ENCODE measurements at regions not wholly inside any gene's neighbourhood (a gene's known extent, or its start where the extent isn't known, plus 50 kb on each side); places are given as distances from the start of the nearest gene placed in this dataset.

DNA sequence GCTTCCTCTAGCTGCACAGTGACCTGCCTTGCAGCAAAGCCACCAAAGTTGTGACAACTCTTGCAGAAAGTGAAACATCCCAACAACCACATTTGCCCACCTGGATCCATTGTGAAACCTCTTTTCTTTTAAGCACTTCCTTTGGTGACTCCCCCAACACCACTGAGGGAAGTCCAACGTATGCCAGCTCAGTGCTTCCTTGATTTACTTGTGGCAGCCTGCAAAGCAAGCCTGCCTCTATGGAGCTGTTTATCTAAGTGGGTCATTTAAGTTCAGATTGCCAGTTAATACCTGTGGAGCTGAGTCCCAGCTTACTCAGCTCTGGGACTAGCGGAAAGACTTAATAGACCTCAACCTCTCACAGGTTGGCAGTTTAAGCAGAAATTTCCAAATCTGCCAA, 230.8 kb upstream of the GHITM start:
- no peak for DNase-seq

DNA sequence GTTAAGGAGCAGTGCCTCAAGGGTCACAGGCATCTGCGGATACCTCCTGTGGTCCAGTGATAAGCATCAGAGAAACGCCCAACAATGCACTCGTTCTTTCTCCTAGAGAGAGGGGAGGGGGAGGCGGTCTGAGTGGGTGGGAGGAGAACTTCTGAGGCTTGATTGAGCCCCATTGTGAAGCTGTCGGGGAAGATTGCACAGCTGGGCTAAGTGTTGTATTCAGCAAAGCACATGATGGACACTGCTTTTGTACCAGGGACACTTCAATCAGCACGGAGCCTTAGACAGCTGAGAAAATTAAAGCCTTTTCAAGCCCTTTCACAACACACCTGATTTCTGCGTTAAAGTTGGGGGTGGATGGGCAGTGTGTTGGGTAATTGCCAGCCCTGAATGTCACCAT, 230.3 kb upstream of the GHITM start:
- no peak for DNase-seq

DNA sequence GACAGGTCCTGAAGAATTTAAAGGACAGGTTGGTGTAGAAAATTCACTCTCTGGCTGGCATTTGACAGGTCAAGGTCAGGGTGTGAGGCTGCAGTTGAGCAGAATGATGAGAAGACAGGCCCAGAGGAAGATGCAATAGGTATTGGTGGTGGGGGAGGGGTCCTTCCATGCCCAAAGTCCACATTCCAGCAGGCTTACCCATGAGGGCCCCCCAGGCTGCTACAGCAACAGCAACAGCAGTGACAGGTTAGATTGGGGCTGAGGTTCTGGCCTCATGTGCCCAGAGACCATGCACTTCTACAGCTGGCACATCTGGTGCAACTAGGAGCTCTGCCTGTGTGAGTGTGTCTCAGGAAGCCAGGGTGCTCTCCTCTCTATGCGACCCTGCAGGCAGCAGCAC, 223.5 kb upstream of the GHITM start:
- DNase-seq: no peak

DNA sequence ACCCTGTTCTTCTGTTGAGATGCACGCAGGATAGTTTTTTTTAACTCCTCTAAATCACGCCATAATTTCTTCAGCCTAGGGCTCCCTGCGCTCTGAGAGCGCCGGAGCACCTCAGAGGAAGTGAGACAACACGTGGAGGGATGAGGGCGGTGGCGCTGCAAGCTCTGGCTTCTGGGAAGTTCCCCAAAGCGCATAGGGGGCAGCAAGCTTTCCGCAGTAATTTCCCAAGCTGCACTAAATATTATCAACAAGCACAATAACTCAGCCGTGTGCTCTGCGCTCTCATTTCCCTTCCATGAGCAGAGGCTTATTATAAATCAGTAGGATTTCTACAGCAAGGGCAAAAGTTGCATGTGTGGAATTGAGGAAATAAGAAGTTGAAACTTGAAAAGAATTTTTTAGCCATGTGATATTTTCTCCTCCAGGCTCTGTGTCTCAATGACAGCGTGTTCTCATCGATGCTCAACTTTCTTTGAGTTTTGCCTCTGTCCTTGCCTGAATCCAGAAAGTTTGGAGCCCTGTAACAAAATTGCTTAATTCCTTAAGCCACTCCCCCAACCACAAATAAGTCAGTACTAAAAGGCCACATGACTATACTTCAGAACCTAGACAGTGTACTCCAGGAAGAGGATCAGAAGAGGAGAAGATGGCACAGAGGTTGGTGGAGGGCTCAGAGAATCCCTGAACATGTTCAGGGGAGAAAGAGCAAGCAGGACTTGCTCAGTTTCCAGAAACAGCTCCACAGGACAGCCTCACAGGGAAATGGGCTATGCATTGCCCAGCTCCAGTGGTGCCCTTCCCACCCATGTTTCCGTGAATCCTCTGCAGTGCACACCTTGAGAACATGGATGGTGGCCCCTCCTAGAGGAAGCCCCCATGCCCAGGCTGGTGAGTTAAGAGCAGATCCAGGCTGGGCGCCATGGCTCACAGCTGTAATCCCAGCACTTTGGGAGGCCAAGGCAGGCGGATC, 221.5 kb upstream of the GHITM start:
- no peak for DNase-seq

DNA sequence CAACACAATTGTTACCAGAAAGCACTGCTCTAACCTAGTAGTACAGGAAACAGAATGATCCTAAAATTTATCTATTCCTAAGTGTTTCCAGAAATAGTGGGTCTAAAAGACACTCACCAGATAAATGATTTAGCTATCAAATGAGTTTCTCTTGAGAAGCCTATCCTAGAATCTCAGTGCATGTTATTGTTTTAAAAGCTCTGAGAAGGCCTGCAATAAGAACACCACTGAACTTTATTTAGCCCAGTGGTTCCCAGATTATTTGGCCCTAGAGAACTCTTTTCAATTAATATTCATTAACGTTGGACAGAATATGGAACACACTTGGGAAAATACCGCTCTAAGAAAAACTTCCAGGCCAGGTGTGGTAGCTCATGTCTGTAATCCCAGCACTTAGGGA, 220.1 kb upstream of the GHITM start:
- no peak for DNase-seq

DNA sequence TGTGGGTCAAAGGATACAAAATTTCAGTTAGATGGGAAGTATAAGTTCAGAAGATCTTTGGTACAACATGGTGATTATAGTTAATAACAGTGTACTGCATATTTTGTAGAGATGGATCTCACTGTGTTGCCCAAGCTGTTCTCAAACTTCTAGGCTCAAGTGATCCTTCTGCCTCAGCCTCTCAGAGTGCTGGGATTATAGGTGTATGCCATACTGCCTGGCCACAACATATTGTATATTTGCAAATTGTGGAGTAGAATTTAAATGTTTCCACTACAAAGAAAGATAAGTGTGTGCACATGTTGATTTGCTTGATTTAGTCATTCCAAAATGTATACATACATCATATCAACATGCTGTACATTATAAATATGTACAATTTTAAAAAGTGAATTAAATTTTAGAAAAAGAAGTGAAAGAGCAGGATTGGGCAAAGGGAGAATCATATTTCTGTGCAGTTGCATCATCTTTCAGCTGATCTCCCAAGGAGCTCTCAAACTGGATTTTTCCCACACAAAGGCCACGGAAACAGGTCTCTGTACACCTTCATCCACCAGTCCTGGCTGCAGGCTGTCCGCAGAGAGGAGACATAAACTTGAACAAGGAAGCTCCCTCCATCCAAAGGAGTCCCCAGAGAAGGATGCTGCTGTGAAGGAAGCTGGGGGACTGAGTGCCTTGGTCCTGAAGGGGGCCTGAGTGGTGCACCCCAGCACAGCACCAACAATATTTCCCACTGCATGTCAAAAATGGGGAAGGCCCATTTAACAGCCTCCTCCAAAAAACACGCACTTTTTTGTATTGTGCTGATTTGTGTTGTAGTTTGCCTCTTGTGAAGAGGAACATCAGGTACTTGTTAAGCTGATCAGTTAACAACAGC, 217.1 kb upstream of the GHITM start:
- no peak for DNase-seq

DNA sequence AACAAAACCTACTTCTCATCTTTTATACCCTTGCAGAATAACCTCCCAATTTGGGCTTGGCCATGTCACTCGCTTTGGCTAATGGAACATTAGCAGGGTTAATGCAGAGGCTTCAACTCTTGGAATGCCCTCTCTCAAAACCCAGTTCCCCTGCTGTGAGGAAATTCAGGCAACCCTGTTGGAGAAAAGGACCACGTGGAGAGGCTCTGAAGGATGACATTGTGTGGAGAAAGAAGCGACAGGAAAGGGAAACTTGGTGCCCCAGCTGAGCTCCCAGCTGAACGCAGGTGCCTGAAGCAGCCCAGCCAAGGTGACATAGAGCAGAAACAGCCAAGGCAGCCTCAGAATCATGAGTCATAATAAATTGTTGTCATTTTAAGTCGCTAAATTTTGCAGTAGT, 214.2 kb upstream of the GHITM start:
- no peak for DNase-seq

DNA sequence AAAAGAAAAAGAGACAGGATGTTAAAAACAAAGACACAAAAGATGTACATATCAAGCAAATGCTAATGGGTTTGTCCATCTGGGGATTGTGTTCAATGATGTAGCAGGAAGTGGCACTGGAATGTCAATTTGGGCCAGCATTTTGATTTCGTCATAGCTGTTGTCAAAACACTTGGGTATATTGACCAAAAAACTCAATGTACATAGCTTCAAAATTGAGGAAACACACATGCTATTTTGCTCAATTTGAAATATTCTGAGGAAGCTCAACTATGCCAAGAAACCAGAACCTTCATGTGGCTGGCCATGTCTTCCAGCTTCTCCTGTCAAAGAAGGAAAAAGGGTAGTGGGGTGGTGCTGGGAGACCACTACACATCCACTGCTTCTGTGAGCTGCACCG, 212.7 kb upstream of the GHITM start:
- no peak for DNase-seq

DNA sequence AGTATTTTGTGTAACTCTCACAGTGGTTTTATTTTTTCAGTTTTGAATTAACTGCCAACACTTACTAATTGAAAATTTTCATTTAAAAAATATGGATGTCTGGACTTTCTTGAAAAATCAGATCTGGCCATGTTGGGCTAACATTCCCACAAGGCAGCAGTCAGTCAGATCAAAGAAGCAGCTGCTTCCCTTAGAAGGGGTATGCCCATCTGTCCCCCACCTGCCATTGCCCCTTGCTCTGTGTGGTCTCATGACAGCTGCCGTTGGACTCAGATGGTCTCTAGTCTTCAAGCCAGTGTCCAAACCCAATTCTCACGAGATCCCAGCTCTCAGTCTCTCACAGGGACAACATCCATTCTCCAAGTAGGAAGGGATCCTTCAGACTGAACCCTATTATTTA, 212.1 kb upstream of the GHITM start:
- no peak for DNase-seq

DNA sequence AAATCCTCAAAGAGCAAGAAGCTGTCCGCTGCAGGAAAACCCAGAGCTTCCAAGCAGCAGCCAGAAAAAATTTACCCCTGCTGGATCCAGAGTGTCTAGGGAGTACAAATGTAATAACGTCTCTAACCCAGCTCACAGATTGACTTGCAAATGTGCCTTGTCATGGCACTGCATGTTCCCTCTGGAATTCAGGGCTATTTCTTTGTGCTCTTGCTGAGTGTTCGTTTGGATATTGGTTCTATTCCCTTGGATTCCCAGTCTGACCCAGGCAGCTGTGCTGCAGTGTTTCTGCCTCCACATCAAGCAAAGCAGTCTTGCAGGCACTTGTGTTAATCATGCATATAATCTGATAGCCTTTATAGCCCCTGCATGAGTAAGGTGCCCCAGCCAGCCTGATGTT, 209.9 kb upstream of the GHITM start:
- DNase-seq: no peak

DNA sequence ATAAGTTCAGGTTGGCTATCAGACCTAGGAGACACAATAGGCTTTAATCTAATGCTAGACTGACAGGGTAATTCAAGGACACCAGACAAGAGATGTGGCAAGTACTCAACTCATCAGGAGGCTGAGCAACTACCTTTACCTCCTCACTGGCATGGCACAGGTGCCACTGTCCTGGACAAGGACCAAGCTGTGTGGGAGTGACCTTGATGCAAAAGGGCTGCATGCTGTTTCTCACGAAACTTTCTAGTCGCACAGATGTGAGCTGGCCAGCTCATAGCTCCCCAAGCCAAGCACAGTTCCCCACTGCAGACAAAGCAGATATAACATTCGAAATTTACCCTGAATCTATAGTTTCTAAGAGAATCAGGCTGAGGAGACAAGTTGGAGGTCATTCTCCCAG, 207.6 kb upstream of the GHITM start:
- no peak for DNase-seq

DNA sequence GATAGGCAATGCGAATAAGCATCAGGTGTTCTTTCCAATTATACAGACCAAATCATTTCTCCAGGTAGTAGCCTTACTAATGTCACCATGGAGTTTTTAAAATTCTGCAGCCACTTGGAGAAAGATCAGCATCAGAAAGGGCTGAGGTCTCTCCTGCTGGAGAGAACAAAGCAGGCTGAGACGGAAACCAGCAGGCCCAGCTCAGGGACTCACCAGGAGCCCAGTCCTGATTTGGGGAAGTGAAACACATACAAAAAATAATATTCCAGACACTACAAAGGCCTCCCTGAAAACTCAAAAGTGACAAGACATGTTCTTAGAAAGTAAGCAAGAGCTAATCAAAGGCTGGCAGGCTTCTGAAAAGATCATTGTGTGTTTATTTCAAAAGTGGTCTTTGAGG, 207.1 kb upstream of the GHITM start:
- no peak for DNase-seq

DNA sequence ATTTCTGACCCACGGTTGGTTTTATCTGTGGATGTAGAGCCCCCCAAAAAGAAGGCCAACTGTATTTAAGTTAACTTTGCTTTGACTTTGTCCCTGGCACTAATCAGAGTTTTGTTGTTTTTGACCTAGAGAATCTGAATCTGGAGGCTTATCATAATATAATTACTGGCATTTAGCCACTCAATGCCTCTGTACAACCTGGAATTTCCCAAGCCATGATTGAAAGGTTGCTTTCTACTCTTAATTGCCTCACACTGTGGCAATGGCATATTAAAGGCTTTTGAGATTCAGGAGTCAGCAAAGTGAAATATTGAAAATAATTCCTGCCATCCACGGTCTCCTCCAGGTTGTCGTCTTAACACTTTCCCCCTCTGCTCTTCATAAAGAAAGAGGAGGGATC, 205.2 kb upstream of the GHITM start:
- DNase-seq: no peak

DNA sequence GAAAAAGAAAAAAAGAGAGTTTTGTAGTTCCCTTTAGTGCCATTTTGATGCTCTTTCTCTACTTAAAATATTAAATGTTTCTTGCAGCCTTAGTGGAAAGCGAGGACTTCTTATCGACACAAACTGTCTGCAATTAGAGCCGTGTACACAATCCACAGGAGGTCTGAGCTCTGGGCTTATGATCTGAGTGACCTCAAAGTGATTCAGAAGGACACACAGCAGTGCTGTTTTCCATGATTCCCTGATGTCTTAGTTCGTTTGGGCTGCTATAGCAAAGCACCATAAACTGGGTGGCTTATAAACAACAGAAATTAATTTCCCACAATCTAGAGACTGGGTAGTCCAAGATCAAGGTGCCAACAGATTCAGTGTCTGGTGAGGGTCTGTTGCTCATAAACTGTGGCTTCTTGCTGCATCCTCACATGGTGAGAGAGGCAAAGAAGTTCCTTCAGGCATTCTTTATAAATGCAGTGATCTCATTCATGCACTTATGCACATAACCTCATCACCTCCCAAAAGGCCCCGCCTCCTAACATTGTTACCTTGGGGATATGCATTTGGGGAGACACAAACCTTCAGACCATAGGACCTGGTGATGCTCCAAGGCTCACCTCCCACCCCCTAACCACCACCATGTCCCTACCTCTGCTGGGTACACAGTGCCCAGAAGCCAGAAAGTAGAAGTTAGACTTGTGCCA, 204.5 kb upstream of the GHITM start:
- no peak for DNase-seq

DNA sequence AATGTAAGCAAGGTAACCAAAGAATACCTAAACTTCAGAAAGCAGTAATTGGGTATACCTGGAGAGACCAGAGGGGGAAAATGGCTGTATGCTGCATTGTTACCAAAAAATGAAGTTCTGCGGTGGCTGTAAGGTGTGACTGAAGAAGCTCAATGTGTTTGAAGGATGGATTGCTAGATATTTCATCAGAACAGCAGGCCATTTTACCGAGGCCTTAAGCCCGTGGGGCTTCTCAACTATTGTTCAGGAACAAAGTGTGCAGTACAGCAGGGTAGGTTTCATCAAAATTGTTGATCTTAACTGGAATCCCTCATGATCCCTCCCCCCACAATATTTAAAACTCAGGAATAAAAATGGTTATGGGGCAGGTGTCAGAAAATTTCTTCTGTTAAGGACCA, 204.0 kb upstream of the GHITM start:
- DNase-seq: no peak

DNA sequence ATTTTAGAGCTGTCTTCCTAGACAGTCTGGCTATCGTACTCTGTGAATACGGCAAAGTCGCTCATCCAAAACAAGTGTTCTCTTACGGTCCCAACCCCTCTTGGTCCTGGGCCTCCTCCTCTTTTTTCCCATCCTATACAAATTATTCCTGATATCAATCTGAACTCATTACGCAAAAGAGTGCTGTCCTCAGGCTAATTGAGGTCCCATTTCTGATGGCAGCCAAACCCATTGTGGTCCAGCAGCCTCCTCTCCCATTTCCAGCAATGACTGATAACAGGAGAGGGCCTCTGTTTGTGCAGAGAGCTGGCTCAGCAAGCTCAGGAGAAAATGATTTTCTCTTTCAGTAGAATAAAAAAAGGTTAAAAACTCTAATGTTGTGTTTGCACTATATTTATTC, 203.4 kb upstream of the GHITM start:
- DNase-seq: no peak

DNA sequence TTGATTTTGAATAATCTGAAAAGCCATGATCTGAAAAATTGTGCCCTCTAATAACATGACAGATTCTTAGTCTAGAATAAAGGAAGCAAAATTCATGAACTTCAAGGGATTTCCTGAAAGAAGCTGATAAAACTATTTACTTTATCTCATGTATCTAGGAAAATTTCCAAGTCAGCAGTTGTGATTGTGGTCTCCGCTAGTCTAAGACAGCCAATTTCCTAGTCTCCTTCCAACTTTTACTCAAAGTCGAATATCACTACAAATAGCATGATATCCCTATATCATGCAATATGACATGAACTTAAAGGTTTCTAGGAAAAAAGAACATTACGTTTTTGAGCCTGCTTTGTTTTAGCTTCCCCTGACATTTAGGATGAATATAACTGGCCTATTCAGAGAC, 202.1 kb upstream of the GHITM start:
- DNase-seq: no peak

DNA sequence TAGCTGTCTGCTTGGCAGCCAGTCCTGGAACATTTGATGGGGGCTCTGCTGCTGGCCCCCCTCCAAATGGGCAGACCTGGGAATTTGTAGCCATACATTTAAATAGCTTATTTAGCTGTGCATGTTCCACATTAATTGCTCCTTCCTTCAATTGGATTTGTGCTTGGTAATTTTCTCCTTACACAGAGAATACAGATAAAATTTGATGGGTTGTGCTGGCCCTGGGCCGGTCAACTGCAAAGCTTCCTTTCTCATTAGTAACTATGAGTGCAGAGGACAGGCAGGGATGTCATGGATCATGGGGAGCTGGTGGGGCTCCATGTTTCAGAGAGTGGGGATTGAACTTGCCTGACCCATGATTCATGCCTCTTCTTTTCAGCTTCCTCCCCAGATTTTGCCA, 201.5 kb upstream of the GHITM start:
- no peak for DNase-seq

DNA sequence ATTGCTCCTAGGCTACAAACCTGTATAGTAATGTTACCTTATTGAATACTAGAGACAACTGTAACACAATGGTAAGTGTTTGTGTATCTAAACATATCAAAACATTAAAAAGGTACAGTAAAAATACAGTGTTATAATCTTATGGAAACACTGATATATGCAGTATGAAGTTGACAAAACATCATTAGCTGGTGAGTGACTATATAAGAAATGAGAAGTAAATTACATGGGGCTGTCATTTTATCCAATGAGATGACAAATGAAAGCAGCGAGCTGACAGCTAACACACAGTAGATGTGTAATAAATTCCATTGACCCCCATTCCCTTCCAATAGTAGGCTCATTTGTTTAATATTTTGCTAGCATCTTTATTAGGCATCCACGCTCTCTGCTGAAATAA, 198.1 kb upstream of the GHITM start:
- DNase-seq: no peak

DNA sequence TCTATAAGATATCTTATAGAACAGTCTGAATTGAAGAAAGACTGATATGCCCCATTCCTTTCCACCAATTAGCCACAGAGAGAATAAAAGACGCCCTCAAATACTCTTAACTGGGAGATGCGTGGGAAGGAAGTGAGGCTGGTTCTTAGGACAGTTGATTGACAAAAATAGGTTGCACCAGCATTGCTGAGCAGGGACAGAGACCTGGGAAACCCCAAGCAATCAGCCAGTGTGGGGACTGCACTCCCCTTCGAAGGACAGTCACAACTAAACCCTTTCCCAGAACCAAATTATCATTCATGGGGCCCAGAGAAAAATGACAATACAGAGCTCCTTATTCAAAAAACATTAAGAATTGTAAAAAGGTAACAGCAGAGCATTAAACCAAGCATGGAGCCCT, 196.9 kb upstream of the GHITM start:
- DNase-seq: no peak

DNA sequence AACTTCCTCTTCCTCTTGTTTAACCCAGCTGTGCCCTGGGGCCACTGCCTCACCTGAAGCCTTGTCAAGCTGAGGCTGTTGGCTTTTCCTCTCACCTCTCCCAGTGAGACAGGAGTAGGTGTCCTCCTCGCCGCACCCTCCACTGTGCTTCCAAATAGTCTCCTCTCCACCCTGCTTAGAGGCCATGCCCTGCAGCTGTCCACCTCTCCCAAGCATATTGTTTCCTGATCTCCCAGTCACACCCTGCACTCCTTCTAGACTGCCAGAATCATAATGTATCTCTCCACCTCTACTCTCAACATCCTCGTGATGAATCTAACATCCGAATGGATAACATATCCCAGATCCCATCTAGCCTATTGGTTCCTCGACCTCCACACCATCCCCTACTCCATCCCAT, 196.3 kb upstream of the GHITM start:
- no peak for DNase-seq

DNA sequence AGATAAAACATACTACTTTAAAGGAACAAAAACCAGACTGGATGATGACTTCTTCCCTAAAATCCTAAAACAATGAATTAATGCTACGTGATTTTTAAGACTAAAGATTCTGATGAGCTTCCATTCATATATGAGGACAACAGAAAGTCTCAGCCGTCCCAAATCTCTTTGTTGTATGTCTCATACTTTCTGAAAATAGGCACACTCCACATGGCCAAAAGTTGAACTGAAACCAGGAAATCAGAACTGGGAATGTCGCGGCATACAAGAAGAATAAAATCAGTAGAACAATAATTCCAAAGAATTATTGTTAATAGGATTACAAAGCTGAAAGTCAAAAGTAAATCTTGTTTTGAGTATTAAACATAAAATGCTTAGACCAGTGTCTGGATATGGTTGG, 195.4 kb upstream of the GHITM start:
- DNase-seq: no peak

DNA sequence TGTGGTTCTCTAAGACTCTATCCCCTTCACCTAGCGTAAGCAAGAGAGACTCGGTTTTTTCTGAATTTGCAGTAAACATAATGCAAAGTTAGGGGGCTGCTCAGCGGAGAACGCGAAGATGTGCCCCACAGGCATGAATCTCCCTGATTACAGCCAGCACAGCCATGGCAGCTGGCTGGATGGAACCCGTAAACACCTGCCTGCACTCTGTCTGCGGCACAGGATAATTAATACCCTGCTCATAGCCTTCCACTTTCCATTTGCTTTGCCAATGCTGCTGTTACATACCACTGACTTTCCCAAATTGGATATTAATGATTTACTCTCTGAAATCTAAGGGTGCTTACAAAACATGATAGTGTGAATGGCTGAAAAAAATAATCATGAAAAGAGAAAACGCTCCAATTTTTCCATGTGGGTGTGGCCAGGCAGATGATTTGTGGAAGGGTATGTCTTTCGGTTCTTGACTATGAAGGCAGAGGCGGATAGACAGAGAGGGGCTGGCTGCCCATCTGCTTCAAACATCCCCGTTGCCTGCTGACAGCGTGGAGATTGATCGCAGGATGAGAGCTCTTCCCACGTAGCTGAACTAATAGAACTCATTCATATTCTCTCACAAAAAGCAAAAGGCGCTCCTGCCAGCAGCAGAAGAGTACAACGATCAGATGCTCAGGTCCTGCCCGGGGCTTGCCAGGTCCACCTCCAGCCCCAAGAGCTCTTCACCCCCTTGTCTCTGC, 193.2 kb upstream of the GHITM start:
- DNase-seq: no peak
